IMR-90 (cell line): ENCODE measurements at regions not wholly inside any gene's neighbourhood (a gene's known extent, or its start where the extent isn't known, plus 50 kb on each side); places are given as distances from the start of the nearest gene placed in this dataset.

Source experiments
- ATAC-seq: fragments of 200-7000 bp; cut with Tn5 transposase; 2 replicates; pipeline ENCODE4 v1.9.1; 2020; ENCODE audit warnings: low read depth, mild to moderate bottlenecking, moderate library complexity
- BruUV-seq: library from RNA; stranded (reverse); fragments of 400-500 nt; replicated peaks from 2 replicates; lab custom pipeline; 2021; lab: Mats Ljungman, UMichigan
- CTCF ChIA-PET: fragments of 300-600 bp; formaldehyde crosslinking; extraction: SDS; loops from one replicate; lab custom pipeline; 2021; ENCODE audit warnings: antibody characterized with exemption; lab: Yijun Ruan, JAX
- POLR2A ChIA-PET: fragments of 300-600 bp; sonication (Branson Sonifier 250); formaldehyde crosslinking; loops from one replicate; lab custom pipeline; 2022; ENCODE audit warnings: antibody characterized with exemption; ENCODE audit not compliant: unreplicated experiment; lab: Charles Lee
- DNase-seq: peaks from one replicate; pipeline ENCODE4 v3.0.0; 2013
- H2AFZ ChIP-seq: replicated peaks from 2 replicates; pipeline ENCODE3; 2013; ENCODE audit warnings: low read length, mild to moderate bottlenecking; ENCODE audit not compliant: poor library complexity
- H2AK5ac ChIP-seq: 2 replicates; pipeline ENCODE4 v1.6.1; 2013; ENCODE audit warnings: low read depth, low read length, inconsistent platforms
- H2AK9ac ChIP-seq: replicated peaks from 2 replicates; pipeline ENCODE3; 2013; ENCODE audit warnings: mild to moderate bottlenecking, low read depth, low read length, moderate library complexity; ENCODE audit not compliant: poor library complexity
- H2BK120ac ChIP-seq: 2 replicates; pipeline ENCODE4 v1.6.1; 2013; ENCODE audit warnings: low read depth, low read length, inconsistent platforms
- H2BK15ac ChIP-seq: 3 replicates; pipeline ENCODE4 v1.6.1; 2013; ENCODE audit warnings: low read depth, low read length, inconsistent platforms
- H2BK20ac ChIP-seq: 2 replicates; pipeline ENCODE4 v1.6.1; 2013; ENCODE audit warnings: low read depth, mild to moderate bottlenecking, inconsistent platforms, low read length, moderate library complexity
- H2BK5ac ChIP-seq: 2 replicates; pipeline ENCODE4 v1.6.1; 2013; ENCODE audit warnings: mild to moderate bottlenecking, low read depth, low read length, inconsistent platforms; ENCODE audit not compliant: poor library complexity, severe bottlenecking
- H3K14ac ChIP-seq: replicated peaks from 2 replicates; pipeline ENCODE4 v1.6.1; 2013; ENCODE audit warnings: low read depth, low read length, inconsistent platforms
- H3K18ac ChIP-seq: 2 replicates; pipeline ENCODE4 v1.6.1; 2013; ENCODE audit warnings: low read depth, low read length, control low read depth
- H3K23ac ChIP-seq: 2 replicates; pipeline ENCODE4 v1.6.1; 2013; ENCODE audit warnings: low read depth, low read length, inconsistent platforms
- H3K27ac ChIP-seq: 2 replicates; pipeline ENCODE4 v1.5.1; 2013; ENCODE audit warnings: mild to moderate bottlenecking, control low read depth, low read length; ENCODE audit not compliant: insufficient read depth
- H3K27me3 ChIP-seq: 2 replicates; pipeline ENCODE4 v1.6.1; 2013; ENCODE audit warnings: low read length; ENCODE audit not compliant: control insufficient read depth, insufficient read depth
- H3K36me3 ChIP-seq: 2 replicates; pipeline ENCODE4 v1.6.1; 2013; ENCODE audit warnings: low read length, mixed read lengths; ENCODE audit not compliant: control insufficient read depth, insufficient read depth
- H3K4ac ChIP-seq: 2 replicates; pipeline ENCODE4 v1.6.1; 2013; ENCODE audit warnings: low read depth, low read length, inconsistent platforms
- H3K4me1 ChIP-seq: 2 replicates; pipeline ENCODE4 v1.6.1; 2013; ENCODE audit warnings: low read length, mixed read lengths; ENCODE audit not compliant: control insufficient read depth, insufficient read depth
- H3K4me2 ChIP-seq: 2 replicates; pipeline ENCODE4 v1.6.1; 2013; ENCODE audit warnings: low read depth, mild to moderate bottlenecking, control low read depth, low read length, moderate library complexity
- H3K4me3 ChIP-seq: 2 replicates; pipeline ENCODE4 v1.5.1; 2013; ENCODE audit warnings: low read depth, mild to moderate bottlenecking, control low read depth, low read length, moderate library complexity; ENCODE audit not compliant: insufficient read depth
- H3K56ac ChIP-seq: 2 replicates; pipeline ENCODE4 v1.6.1; 2013; ENCODE audit warnings: low read length, inconsistent platforms; ENCODE audit not compliant: insufficient read depth; ENCODE audit errors: extremely low read depth
- H3K79me1 ChIP-seq, 2 experiments: 2 replicates each; pipeline ENCODE4 v1.6.1; 2013; ENCODE audit warnings: low read length in 2 of 2, inconsistent platforms in 1 of 2, low read depth in 1 of 2
- H3K9ac ChIP-seq: 2 replicates; pipeline ENCODE4 v1.6.1; 2013; ENCODE audit warnings: low read depth, low read length, control low read depth
- H3K9me1 ChIP-seq: 2 replicates; pipeline ENCODE4 v1.6.1; 2013; ENCODE audit warnings: low read length, inconsistent platforms; ENCODE audit not compliant: insufficient read depth
- H3K9me3 ChIP-seq: 2 replicates; pipeline ENCODE4 v1.6.1; 2013; ENCODE audit warnings: low read length; ENCODE audit not compliant: control insufficient read depth, insufficient read depth
- H4K20me1 ChIP-seq: 2 replicates; pipeline ENCODE4 v1.6.1; 2013; ENCODE audit warnings: low read length, inconsistent platforms; ENCODE audit not compliant: insufficient read depth
- H4K5ac ChIP-seq: 2 replicates; pipeline ENCODE4 v1.6.1; 2013; ENCODE audit warnings: mild to moderate bottlenecking, low read depth, low read length, control low read depth
- H4K8ac ChIP-seq, 2 experiments: 2 replicates each; pipeline ENCODE4 v1.6.1; 2013; ENCODE audit warnings: low read depth in 2 of 2, low read length in 2 of 2, control low read depth in 1 of 2, inconsistent platforms in 1 of 2
- H4K91ac ChIP-seq: 2 replicates; pipeline ENCODE4 v1.6.1; 2013; ENCODE audit warnings: low read depth, low read length, inconsistent platforms; ENCODE audit not compliant: insufficient read depth
- BHLHE40 ChIP-seq: fragments of 150-350 bp; IDR thresholded peaks from 2 replicates; pipeline ENCODE4 v1.6.1; 2016; ENCODE audit warnings: mild to moderate bottlenecking, low read depth, low read length
- CEBPB ChIP-seq: IDR thresholded peaks from 2 replicates; pipeline ENCODE4 v1.6.1; 2012; ENCODE audit warnings: low read depth, low read length, improper control_type of control experiment
- CHD1 ChIP-seq: IDR thresholded peaks from 2 replicates; pipeline ENCODE4 v1.6.1; 2012; ENCODE audit warnings: low read depth, low read length, improper control_type of control experiment
- CTCF ChIP-seq: conservative IDR thresholded peaks from 2 replicates; pipeline ENCODE4 v1.5.1; 2012; ENCODE audit warnings: mild to moderate bottlenecking, low read depth, low read length, improper control_type of control experiment
- ELK1 ChIP-seq: fragments of 150-350 bp; IDR thresholded peaks from 2 replicates; pipeline ENCODE4 v1.6.1; 2016; ENCODE audit warnings: low read depth, mild to moderate bottlenecking, low read length, moderate library complexity, borderline replicate concordance
- FOS ChIP-seq: fragments of 150-350 bp; IDR thresholded peaks from 2 replicates; pipeline ENCODE4 v1.6.1; 2016; ENCODE audit warnings: low read depth, low read length
- MAFK ChIP-seq: IDR thresholded peaks from 2 replicates; pipeline ENCODE4 v1.6.1; 2012; ENCODE audit warnings: low read depth, low read length, improper control_type of control experiment
- MAZ ChIP-seq: IDR thresholded peaks from 2 replicates; pipeline ENCODE4 v1.6.1; 2012; ENCODE audit warnings: low read depth, mild to moderate bottlenecking, low read length, improper control_type of control experiment, moderate library complexity, borderline replicate concordance
- MXI1 ChIP-seq: IDR thresholded peaks from 2 replicates; pipeline ENCODE4 v1.6.1; 2012; ENCODE audit warnings: low read depth, mild to moderate bottlenecking, low read length, moderate library complexity, borderline replicate concordance
- NFE2L2 ChIP-seq: fragments of 150-350 bp; IDR thresholded peaks from 2 replicates; pipeline ENCODE4 v1.6.1; 2016; ENCODE audit warnings: low read depth, mild to moderate bottlenecking, low read length
- POLR2A ChIP-seq: IDR thresholded peaks from 2 replicates; pipeline ENCODE4 v1.6.1; 2012; ENCODE audit warnings: mild to moderate bottlenecking, low read depth, low read length
- RAD21 ChIP-seq: IDR thresholded peaks from 2 replicates; pipeline ENCODE4 v1.6.1; 2012; ENCODE audit warnings: low read length, improper control_type of control experiment
- RCOR1 ChIP-seq: IDR thresholded peaks from 2 replicates; pipeline ENCODE4 v1.6.1; 2012; ENCODE audit warnings: mild to moderate bottlenecking, low read length, improper control_type of control experiment; ENCODE audit not compliant: insufficient replicate concordance
- RFX5 ChIP-seq: IDR thresholded peaks from 2 replicates; pipeline ENCODE4 v1.8.0; 2012; ENCODE audit warnings: low read depth, mild to moderate bottlenecking, low read length, moderate library complexity
- SMC3 ChIP-seq: fragments of 150-350 bp; IDR thresholded peaks from 2 replicates; pipeline ENCODE4 v1.6.1; 2016; ENCODE audit warnings: low read depth, mild to moderate bottlenecking, antibody characterized with exemption, low read length, moderate library complexity
- USF2 ChIP-seq: fragments of 150-350 bp; IDR thresholded peaks from 2 replicates; pipeline ENCODE4 v1.6.1; 2017; ENCODE audit warnings: mild to moderate bottlenecking, antibody characterized with exemption, low read length, low read depth
- dilution Hi-C: fragments of 300-500 bp; cut with HindIII; formaldehyde crosslinking; loops from one replicate; pipeline ENCODE4 v1.14.3; 2018; ENCODE audit warnings: low sequenced_read_pairs; ENCODE audit not compliant: unreplicated experiment
- in situ Hi-C: fragments of 300-500 bp; cut with MboI; formaldehyde crosslinking; loops from 3 replicates; pipeline ENCODE4 v1.14.3; 2019; ENCODE audit warnings: low sequenced_read_pairs, inconsistent platforms, mixed read lengths
- intact Hi-C: fragments of 100-400 bp; cut with micrococcal nuclease; formaldehyde crosslinking; loops from 2 replicates; pipeline ENCODE4 v1.10.0; 2022

GRCh38 chr5:164593982-164594381 is 1088.6 kb downstream of the MAT2B start:
- Histone ChIP-seq H2AK5ac (no peak overlapping the region), H3K4me2 (no peak overlapping the region), H3K36me3 (no peaks in the 10 kb centered on the region), H3K27ac (no peak overlapping the region), H2BK15ac (no peak overlapping the region), H4K8ac (no peak overlapping the region), H3K4me3 (no peak overlapping the region), H3K23ac (no peak overlapping the region), H4K20me1 (no peaks in the 10 kb centered on the region), H3K9me1 (no peaks in the 10 kb centered on the region), H3K14ac (no peak overlapping the region), H2AFZ (no peak overlapping the region), H2AK9ac (no peak overlapping the region), H3K9me3 (no peaks in the 10 kb centered on the region), H2BK120ac (no peak overlapping the region), H3K9ac (no peak overlapping the region), H3K4ac (no peak overlapping the region), H4K91ac (no peak overlapping the region), H3K56ac (no peak overlapping the region), H3K79me1 (no peaks in the 10 kb centered on the region), H4K5ac (no peak overlapping the region), H2BK5ac (no peak overlapping the region), H2BK20ac (no peak overlapping the region), H3K18ac (no peak overlapping the region), H3K4me1 (no peaks in the 10 kb centered on the region), H3K27me3 (no peaks in the 10 kb centered on the region)
- dilution Hi-C loops: no loop called here
- in situ Hi-C loops: no loop called here
- ChIA-PET POLR2A (no interaction called here), CTCF (no interaction called here)
- intact Hi-C loops: no loop called here
- BruUV-seq: no TSS peak
- DNase-seq (no peak), ATAC-seq (no peak)
- no peak for TF ChIP-seq CHD1
- TF ChIP-seq BHLHE40: no peak
- no peak for TF ChIP-seq SMC3
- no peak for TF ChIP-seq CTCF
- no peak for TF ChIP-seq FOS
- TF ChIP-seq RFX5: no peak
- TF ChIP-seq RAD21: no peak
- TF ChIP-seq ELK1: no peak
- no peak for TF ChIP-seq MXI1
- TF ChIP-seq MAFK: no peak
- no peak for TF ChIP-seq MAZ
- TF ChIP-seq NFE2L2: no peak
- no peak for TF ChIP-seq USF2
- no peak for TF ChIP-seq POLR2A
- TF ChIP-seq RCOR1: no peak
- no peak for TF ChIP-seq CEBPB
